NCI-H1092 treated with DMSO at 0.1 percent for 48 hours (cell line): ENCODE measurements at regions not wholly inside any gene's neighbourhood (a gene's known extent, or its start where the extent isn't known, plus 50 kb on each side); places are given as distances from the start of the nearest gene placed in this dataset.
"Not testable (repeated sequence)": the region's sequence is repeated elsewhere in the genome, so short reads cannot be mapped to it uniquely, and the experiment has no call there.

Source experiments
- DNase-seq: peaks from one replicate; lab custom pipeline; 2025; lab: John Stamatoyannopoulos, UW

GRCh38 chr14:35988972-35989690 lies 163.0 kb downstream of the BRMS1L start:
- DNase-seq: no peak

- no peak for DNase-seq
These were observed 162.4 kb downstream of the BRMS1L start for GRCh38 chr14:35988550-35988949.

- DNase-seq: no peak
These were observed 161.6 kb downstream of the BRMS1L start for GRCh38 chr14:35987731-35988130.

GRCh38 chr14:35986219-35986573 lies 160.1 kb downstream of the BRMS1L start:
- DNase-seq: no peak

- no peak for DNase-seq
These were observed 159.5 kb downstream of the BRMS1L start for GRCh38 chr14:35985474-35986218.

GRCh38 chr14:35979531-35979930 lies 153.4 kb downstream of the BRMS1L start:
- no peak for DNase-seq

- DNase-seq: no peak
These were observed 152.4 kb downstream of the BRMS1L start for GRCh38 chr14:35978561-35978960.

GRCh38 chr14:35975814-35976213 lies 149.7 kb downstream of the BRMS1L start:
- no peak for DNase-seq

GRCh38 chr14:35973770-35974169 lies 147.6 kb downstream of the BRMS1L start:
- DNase-seq: no peak

- DNase-seq: no peak
These were observed 146.0 kb downstream of the BRMS1L start for GRCh38 chr14:35971965-35972630.

- no peak for DNase-seq
These were observed 143.2 kb downstream of the BRMS1L start for GRCh38 chr14:35969310-35969709.

GRCh38 chr14:35965400-35965799 lies 139.3 kb downstream of the BRMS1L start:
- peak; percentile 32 for DNase-seq

GRCh38 chr14:35964697-35965286 lies 138.7 kb downstream of the BRMS1L start:
- DNase-seq: no peak

- no peak for DNase-seq
These were observed 137.1 kb downstream of the BRMS1L start for GRCh38 chr14:35963209-35963608.

GRCh38 chr14:35961697-35962274 lies 135.6 kb downstream of the BRMS1L start:
- no peak for DNase-seq

- peak; percentile 21 for DNase-seq
These were observed 133.7 kb downstream of the BRMS1L start for GRCh38 chr14:35959835-35960234.

- no peak for DNase-seq
These were observed 132.4 kb downstream of the BRMS1L start for GRCh38 chr14:35958499-35958898.

GRCh38 chr14:35956376-35957085 lies 130.4 kb downstream of the BRMS1L start:
- DNase-seq: no peak

GRCh38 chr14:35952584-35952983 lies 126.4 kb downstream of the BRMS1L start:
- no peak for DNase-seq

- DNase-seq: peak; percentile 96
These were observed 123.9 kb downstream of the BRMS1L start for GRCh38 chr14:35949920-35950513.

GRCh38 chr14:35947983-35948382 lies 121.8 kb downstream of the BRMS1L start:
- DNase-seq: not testable (repeated sequence)
